Lung (tissue), 11 donors: ENCODE measurements at regions not wholly inside any gene's neighbourhood (a gene's known extent, or its start where the extent isn't known, plus 50 kb on each side); places are given as distances from the start of the nearest gene placed in this dataset.

Source experiments
- ATAC-seq: fragments of 200-7000 bp; cut with Tn5 transposase; one replicate; pipeline ENCODE4 v1.9.1; 2020; ENCODE audit warnings: moderate number of reproducible peaks; ENCODE audit not compliant: insufficient read depth, low FRiP score
- DNase-seq, 3 donors: peaks; one replicate each; pipeline ENCODE4 v3.0.0-alpha.2; 2013 to 2017
- H3K27ac ChIP-seq, 2 donors: one replicate each; pipeline ENCODE4 v1.5.1; 2013; ENCODE audit warnings: mild to moderate bottlenecking in 2 of 2, moderate library complexity in 2 of 2, control low read depth in 1 of 2, inconsistent platforms in 1 of 2, low read depth in 1 of 2, low read length in 1 of 2
- H3K27me3 ChIP-seq, 3 donors: one replicate each; pipeline ENCODE4 v1.5.1; 2013; ENCODE audit warnings: low read length in 2 of 3; ENCODE audit not compliant: control insufficient read depth in 3 of 3, insufficient read depth in 3 of 3
- H3K36me3 ChIP-seq, 4 donors: one replicate each; pipeline ENCODE4 v1.5.1; 2013; ENCODE audit warnings: low read length in 4 of 4, mild to moderate bottlenecking in 1 of 4, moderate library complexity in 1 of 4; ENCODE audit not compliant: control insufficient read depth in 4 of 4, insufficient read depth in 4 of 4
- H3K4me1 ChIP-seq, 5 donors: one replicate each; pipeline ENCODE4 v1.5.1; 2013; ENCODE audit warnings: low read length in 5 of 5, mild to moderate bottlenecking in 2 of 5, moderate library complexity in 1 of 5; ENCODE audit not compliant: control insufficient read depth in 5 of 5, insufficient read depth in 5 of 5
- H3K4me3 ChIP-seq: one replicate; pipeline ENCODE4 v1.5.1; 2013; ENCODE audit warnings: mild to moderate bottlenecking, control low read depth, moderate library complexity
- H3K9ac ChIP-seq, 2 donors: one replicate each; pipeline ENCODE4 v1.5.1; 2013; ENCODE audit warnings: low read length in 2 of 2, control low read depth in 1 of 2; ENCODE audit not compliant: insufficient read depth in 1 of 2
- H3K9me3 ChIP-seq, 4 donors: one replicate each; pipeline ENCODE4 v1.5.1; 2013; ENCODE audit warnings: low read length in 3 of 4, mild to moderate bottlenecking in 1 of 4, moderate library complexity in 1 of 4; ENCODE audit not compliant: control insufficient read depth in 4 of 4, insufficient read depth in 3 of 4
- CTCF ChIP-seq: IDR thresholded peaks from 2 replicates; pipeline ENCODE4 v1.5.1; 2012; ENCODE audit warnings: mild to moderate bottlenecking; ENCODE audit errors: control extremely low read depth, extremely low read depth
- WGBS, 2 donors: extraction: QIAGEN DNeasy Blood & Tissue Kit; methylation state at CpG; one replicate each; pipeline ENCODE4 v1.1.7; 2013; 5-methylcytosine and 5-hydroxymethylcytosine counted together
- donor health status: control.
- donor health status: control.
- donor health status: Bipolar disorder and iron deficiency.
- donor health status: healthy.
- donor health status: DM: yes; HTN: yes; CAD: no.

- Histone ChIP-seq H3K9me3 (peaks cover 0 to 2% (median 0%) of the 10 kb centered on the region in 4 donors), H3K27ac (no peak overlapping the region), H3K9ac (no peak overlapping the region), H3K4me3 (no peak overlapping the region), H3K4me1 (peaks cover 0 to 6% (median 0%) of the 10 kb centered on the region in 5 donors), H3K27me3 (peaks cover 0 to 2% (median under 1%) of the 10 kb centered on the region in 3 donors), H3K36me3 (no peaks in the 10 kb centered on the region)
- WGBS, 2 donors, result 83 to 85% methylated on average over 4 of the region's 4 CpGs
- no peak for DNase-seq
- TF ChIP-seq CTCF, result no peak
- no peak for ATAC-seq
Measured at GRCh38 chr15:98398886-98399285, 249.5 kb upstream of the IGF1R start.

DNA sequence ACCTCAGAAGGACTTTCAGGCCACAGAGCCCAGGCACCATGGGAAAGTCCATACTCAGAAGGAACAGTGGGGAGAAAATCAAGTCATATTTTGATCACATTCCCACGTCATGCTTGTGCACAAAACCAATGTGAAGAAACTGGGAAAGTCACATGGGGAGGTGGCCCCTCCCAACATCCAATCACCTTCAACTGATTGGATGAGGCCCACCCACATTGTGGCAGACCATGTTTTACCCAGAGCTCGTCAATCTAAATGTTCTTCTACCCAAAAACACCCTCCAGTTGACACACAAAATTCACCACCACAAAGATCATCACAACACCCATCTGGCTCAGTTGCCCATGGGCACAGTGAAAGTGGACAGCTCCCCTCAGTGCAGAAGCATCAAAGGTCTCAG lies 248.2 kb upstream of the IGF1R start:
- ATAC-seq, result no peak
- no peak for TF ChIP-seq CTCF
- Histone ChIP-seq H3K27ac (no peak overlapping the region), H3K9me3 (peaks cover 0 to 2% (median 0%) of the 10 kb centered on the region in 4 donors), H3K36me3 (no peaks in the 10 kb centered on the region), H3K4me3 (no peak overlapping the region), H3K4me1 (peaks cover 0 to 6% (median 0%) of the 10 kb centered on the region in 5 donors), H3K27me3 (peaks cover 0 to 2% (median 0%) of the 10 kb centered on the region in 3 donors), H3K9ac (no peak overlapping the region)
- DNase-seq, result no peak
- 64 to 83% methylated on average over 2 of the region's 2 CpGs for WGBS, 2 donors

DNA sequence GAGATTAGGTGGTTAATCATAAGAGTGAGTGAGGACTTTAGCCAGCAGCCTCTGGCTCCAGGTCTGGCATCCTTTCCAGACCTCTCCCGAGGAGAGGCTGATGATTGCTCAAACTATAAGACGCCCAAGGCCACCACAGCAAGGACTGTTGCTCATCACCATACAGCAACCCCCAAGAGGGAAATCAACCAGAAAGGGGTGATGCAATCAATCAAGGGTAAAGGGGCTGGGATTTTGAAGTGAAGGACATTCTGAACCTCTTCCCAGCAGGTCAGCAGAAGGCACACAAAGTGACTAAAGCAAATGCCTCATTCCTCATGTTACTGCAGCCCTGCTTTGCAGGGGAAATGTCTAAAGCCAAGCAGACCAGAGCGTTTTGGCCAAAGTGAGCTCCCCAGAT lies 247.3 kb upstream of the IGF1R start:
- Histone ChIP-seq H3K36me3 (no peaks in the 10 kb centered on the region), H3K27ac (no peak overlapping the region), H3K4me1 (peaks cover 0 to 6% (median 0%) of the 10 kb centered on the region in 5 donors), H3K9ac (no peak overlapping the region), H3K4me3 (no peak overlapping the region), H3K9me3 (peaks cover 0 to 2% (median 0%) of the 10 kb centered on the region in 4 donors), H3K27me3 (peaks cover 0 to 2% (median 0%) of the 10 kb centered on the region in 3 donors)
- no peak for TF ChIP-seq CTCF
- peak; percentile 6 for ATAC-seq
- WGBS, 2 donors, result 51 to 66% methylated on average over 3 of the region's 3 CpGs
- DNase-seq, result no peak

DNA sequence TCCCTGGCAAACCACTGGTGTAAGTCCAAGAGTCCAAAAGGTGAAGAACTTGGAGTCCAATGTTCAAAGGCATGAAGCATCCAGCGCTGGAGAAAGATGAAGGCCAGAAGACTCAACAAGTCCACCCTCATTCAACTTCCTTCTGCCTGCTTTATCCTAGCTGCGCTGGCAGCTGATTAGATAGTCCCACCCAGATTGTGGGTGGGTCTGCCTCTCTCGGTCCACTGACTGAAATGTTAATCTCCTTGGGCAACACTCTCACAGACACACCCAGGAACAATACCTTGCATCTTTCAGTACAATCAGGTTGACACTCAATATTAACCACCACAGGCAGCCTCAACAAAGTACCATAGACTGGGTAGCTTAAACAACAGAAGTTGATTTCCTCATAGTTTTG lies 245.9 kb upstream of the IGF1R start:
- TF ChIP-seq CTCF, result no peak
- Histone ChIP-seq H3K4me1 (peaks cover 0 to 4% (median 0%) of the 10 kb centered on the region in 5 donors), H3K27me3 (peaks cover 0 to 2% (median 0%) of the 10 kb centered on the region in 3 donors), H3K4me3 (no peak overlapping the region), H3K9ac (no peak overlapping the region), H3K9me3 (peaks cover 0 to 2% (median 0%) of the 10 kb centered on the region in 4 donors), H3K27ac (no peak overlapping the region), H3K36me3 (no peaks in the 10 kb centered on the region)
- 84% methylated on average over 3 of the region's 3 CpGs for WGBS, 2 donors
- DNase-seq (no peak), ATAC-seq (no peak)
